HUES64 (cell line): ENCODE measurements at regions not wholly inside any gene's neighbourhood (a gene's known extent, or its start where the extent isn't known, plus 50 kb on each side); places are given as distances from the start of the nearest gene placed in this dataset.

Experiments
- H3K27ac ChIP-seq: 2 replicates; pipeline ENCODE4 v1.7.0; 2013; ENCODE audit warnings: low read depth, low read length, inconsistent platforms
- H3K27me3 ChIP-seq: 2 replicates; pipeline ENCODE4 v1.6.1; 2013; ENCODE audit warnings: mild to moderate bottlenecking, low read length; ENCODE audit not compliant: insufficient read depth
- H3K36me3 ChIP-seq: 2 replicates; pipeline ENCODE4 v1.6.1; 2013; ENCODE audit warnings: mild to moderate bottlenecking, low read length; ENCODE audit not compliant: insufficient read depth
- H3K4me1 ChIP-seq: 2 replicates; pipeline ENCODE4 v1.6.1; 2013; ENCODE audit warnings: mild to moderate bottlenecking, low read length, moderate library complexity; ENCODE audit not compliant: insufficient read depth
- H3K4me3 ChIP-seq: 2 replicates; pipeline ENCODE4 v1.5.1; 2013; ENCODE audit warnings: mild to moderate bottlenecking, low read length, moderate library complexity
- H3K9ac ChIP-seq: 2 replicates; pipeline ENCODE4 v1.6.1; 2013; ENCODE audit warnings: mild to moderate bottlenecking, low read depth, low read length
- H3K9me3 ChIP-seq: 2 replicates; pipeline ENCODE4 v1.6.1; 2013; ENCODE audit warnings: low read depth, low read length; ENCODE audit not compliant: insufficient read depth
- WGBS: fragments of 150-250, 120-280 bp; methylation state at CpG from one replicate; pipeline ENCODE4 v1.1.7; 2013; ENCODE audit warnings: missing lambda C conversion rate; 5-methylcytosine and 5-hydroxymethylcytosine counted together

DNA sequence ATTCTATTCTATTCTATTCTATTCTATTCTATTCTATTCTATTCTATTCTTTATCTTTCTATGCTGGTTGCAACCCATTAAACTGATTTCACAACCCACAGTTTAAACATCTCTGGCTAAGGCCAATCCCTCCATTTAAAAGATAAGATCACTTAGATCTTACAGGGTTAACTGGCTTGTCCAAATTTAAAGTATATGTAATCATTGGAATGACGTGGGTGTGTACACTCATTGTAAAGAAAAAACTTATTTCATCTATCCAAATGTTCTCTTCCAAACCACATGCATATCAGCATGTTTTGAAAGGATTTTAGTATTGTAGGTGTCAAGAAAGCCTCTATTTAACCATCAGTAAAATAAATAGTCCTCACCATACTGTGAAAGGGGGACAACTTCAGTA, 299.6 kb upstream of the RUNX1 start:
- no peaks in the 10 kb centered on the region for H3K27me3 ChIP-seq
- H3K9ac ChIP-seq: no peak overlapping the region
- WGBS: no CpG with 5 or more reads among the region's 1 CpG
- H3K27ac ChIP-seq: no peak overlapping the region
- no peaks in the 10 kb centered on the region for H3K9me3 ChIP-seq
- H3K4me1 ChIP-seq: no peaks in the 10 kb centered on the region
- H3K36me3 ChIP-seq: no peaks in the 10 kb centered on the region
- H3K4me3 ChIP-seq: no peak overlapping the region

DNA sequence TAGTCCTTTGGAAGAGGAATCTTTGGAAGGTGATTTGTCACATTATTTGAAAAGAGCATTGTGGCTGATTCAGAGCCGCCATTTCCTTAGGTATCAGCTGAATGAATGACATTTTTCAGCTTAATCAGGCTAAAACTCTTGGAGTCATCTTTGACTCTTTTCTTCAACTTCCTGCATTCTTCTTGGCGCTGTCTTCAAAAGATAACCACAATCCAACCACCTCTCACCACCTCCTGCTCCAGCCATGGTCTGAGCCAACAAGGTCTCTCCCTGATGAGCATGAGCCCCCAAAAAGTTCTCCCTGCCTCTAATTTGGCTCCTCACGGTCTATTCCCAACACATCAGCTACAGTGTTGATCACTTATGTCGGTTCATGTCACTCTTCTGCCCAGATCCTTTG, 297.6 kb upstream of the RUNX1 start:
- 95% methylated on average over 4 of the region's 4 CpGs for WGBS
- H3K36me3 ChIP-seq: no peaks in the 10 kb centered on the region
- no peaks in the 10 kb centered on the region for H3K4me1 ChIP-seq
- H3K27ac ChIP-seq: no peak overlapping the region
- no peak overlapping the region for H3K9ac ChIP-seq
- no peaks in the 10 kb centered on the region for H3K9me3 ChIP-seq
- no peaks in the 10 kb centered on the region for H3K27me3 ChIP-seq
- H3K4me3 ChIP-seq: no peak overlapping the region

DNA sequence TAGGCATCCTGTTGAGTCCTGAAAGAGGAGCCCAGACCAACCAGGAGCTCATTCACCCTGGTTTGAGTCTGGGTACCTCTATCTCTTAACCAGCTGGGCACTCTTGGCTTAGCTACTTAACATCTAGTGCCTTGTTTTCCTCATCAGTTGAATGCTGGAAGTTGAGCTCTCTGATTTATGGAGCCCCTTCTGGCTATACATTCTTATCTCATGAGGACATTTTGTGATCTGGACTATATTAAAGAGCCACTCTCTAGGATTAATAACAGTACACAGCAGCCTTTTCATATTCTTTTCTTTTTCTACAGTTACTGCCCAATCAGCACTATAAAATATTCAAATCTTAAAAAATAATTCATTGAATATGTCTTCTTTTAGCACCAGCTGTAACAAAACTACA, 296.9 kb upstream of the RUNX1 start:
- no peak overlapping the region for H3K4me3 ChIP-seq
- H3K27ac ChIP-seq: no peak overlapping the region
- H3K9ac ChIP-seq: no peak overlapping the region
- no peaks in the 10 kb centered on the region for H3K9me3 ChIP-seq
- no peaks in the 10 kb centered on the region for H3K36me3 ChIP-seq
- no peaks in the 10 kb centered on the region for H3K4me1 ChIP-seq
- H3K27me3 ChIP-seq: no peaks in the 10 kb centered on the region

DNA sequence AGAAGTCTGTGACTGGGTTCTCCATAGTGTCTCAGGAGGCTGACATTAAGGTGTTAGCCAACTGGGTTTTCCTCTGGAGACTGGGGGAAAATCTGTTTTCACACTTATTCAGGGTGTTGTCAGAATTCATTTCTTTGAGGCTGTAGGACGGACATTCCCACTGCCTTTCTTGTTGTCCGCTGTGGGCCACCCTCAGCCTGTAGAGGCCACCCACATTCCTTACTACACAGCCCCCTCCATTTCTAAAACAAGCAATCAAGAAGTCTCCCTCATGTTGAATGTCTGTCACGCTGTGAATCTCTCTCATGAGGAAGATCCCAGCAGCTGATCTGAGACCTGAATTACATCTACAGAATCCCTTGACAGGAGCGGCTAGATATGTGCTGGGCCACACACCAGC, 295.5 kb upstream of the RUNX1 start:
- WGBS: 97% methylated on average over 4 of the region's 4 CpGs
- H3K4me1 ChIP-seq: no peaks in the 10 kb centered on the region
- no peaks in the 10 kb centered on the region for H3K9me3 ChIP-seq
- H3K27me3 ChIP-seq: no peaks in the 10 kb centered on the region
- H3K4me3 ChIP-seq: no peak overlapping the region
- H3K27ac ChIP-seq: no peak overlapping the region
- H3K36me3 ChIP-seq: no peaks in the 10 kb centered on the region
- H3K9ac ChIP-seq: no peak overlapping the region

GRCh38 chr21:35343046-35343819, 294.1 kb upstream of the RUNX1 start:
- Histone ChIP-seq H3K36me3 (no peaks in the 10 kb centered on the region), H3K27ac (no peak overlapping the region), H3K4me1 (no peaks in the 10 kb centered on the region), H3K9ac (no peak overlapping the region), H3K9me3 (peaks cover 6% of the 10 kb centered on the region; the same call in 1 of the 2 replicates), H3K27me3 (no peaks in the 10 kb centered on the region), H3K4me3 (no peak overlapping the region)
- 91% methylated on average over 6 of the region's 6 CpGs for WGBS

GRCh38 chr21:35342440-35342839, 293.3 kb upstream of the RUNX1 start:
- H3K36me3 ChIP-seq: no peaks in the 10 kb centered on the region
- no peaks in the 10 kb centered on the region for H3K4me1 ChIP-seq
- H3K9me3 ChIP-seq: peaks cover 6% of the 10 kb centered on the region; the same call in 1 of the 2 replicates
- no peaks in the 10 kb centered on the region for H3K27me3 ChIP-seq
- H3K27ac ChIP-seq: no peak overlapping the region
- H3K9ac ChIP-seq: no peak overlapping the region
- WGBS: 95% methylated on average over 4 of the region's 4 CpGs
- no peak overlapping the region for H3K4me3 ChIP-seq

DNA sequence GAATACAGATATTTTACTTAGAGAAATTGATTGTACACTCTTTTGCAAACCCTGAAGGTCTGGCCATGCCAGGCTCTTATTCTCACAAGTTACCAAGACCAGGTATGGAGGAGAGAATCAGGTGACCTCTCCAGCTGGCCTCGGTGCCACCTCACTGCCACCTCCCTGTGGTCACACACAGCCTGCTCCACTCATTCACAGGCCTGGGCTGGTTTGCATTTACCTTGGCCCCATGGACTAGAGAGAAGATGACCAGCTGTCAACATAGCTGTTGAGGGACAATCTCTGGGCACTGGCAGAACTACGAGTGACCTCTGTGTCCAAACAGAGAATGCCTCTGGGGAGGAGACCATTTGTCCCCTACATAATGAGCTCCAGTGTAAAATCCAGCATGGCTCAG, 291.2 kb upstream of the RUNX1 start:
- no peaks in the 10 kb centered on the region for H3K4me1 ChIP-seq
- peaks cover 6% of the 10 kb centered on the region; the same call in 1 of the 2 replicates for H3K9me3 ChIP-seq
- no peak overlapping the region for H3K27ac ChIP-seq
- no peak overlapping the region for H3K9ac ChIP-seq
- H3K27me3 ChIP-seq: no peaks in the 10 kb centered on the region
- no peaks in the 10 kb centered on the region for H3K36me3 ChIP-seq
- H3K4me3 ChIP-seq: no peak overlapping the region
- 99% methylated on average over 2 of the region's 2 CpGs for WGBS

DNA sequence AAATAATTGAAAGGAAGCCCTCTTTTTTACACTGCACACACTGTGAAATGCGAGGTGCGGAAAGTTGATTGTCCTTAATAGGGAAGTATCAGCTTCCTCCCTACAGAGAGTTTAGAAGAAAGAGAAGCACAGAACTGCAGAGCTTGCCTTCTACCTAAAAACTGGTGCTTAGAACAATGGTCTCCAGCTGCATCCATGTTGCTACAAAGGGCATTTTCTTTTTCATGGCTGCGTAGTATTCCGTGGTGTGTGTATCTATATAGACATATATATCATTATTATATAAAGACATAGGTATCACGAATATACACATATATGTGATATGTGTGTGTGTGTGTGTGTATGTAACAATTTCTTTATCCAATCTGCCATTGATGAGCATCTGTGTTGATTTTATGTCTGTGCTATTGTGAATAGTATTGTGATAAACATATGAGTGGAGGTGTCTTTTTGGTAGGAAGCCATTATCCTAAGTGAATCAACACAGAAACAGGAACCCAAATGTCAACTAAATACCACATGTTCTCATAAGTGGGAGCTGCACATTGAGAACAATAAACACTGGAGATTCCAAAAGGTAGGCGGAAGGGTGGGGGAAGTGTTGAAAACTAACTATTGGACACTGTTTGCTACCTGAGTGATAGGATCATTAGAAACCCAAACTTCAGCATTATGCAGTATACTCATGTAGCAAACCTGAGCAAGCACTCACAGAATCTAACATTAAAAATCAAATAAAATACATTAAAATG, 290.0 kb upstream of the RUNX1 start:
- WGBS: 90% methylated on average over 3 of the region's 6 CpGs
- H3K36me3 ChIP-seq: no peaks in the 10 kb centered on the region

GRCh38 chr21:35338281-35338680, 289.2 kb upstream of the RUNX1 start:
- Histone ChIP-seq H3K27me3 (no peaks in the 10 kb centered on the region), H3K9ac (no peak overlapping the region), H3K4me1 (no peaks in the 10 kb centered on the region), H3K4me3 (no peak overlapping the region), H3K27ac (no peak overlapping the region), H3K9me3 (peaks cover 6% of the 10 kb centered on the region; the same call in 1 of the 2 replicates), H3K36me3 (no peaks in the 10 kb centered on the region)
- WGBS: no CpG with 5 or more reads among the region's 1 CpG

More for the DNA sequence above, 290.0 kb upstream of the RUNX1 start:
- H3K9me3 ChIP-seq: peaks cover 6% of the 10 kb centered on the region; the same call in 1 of the 2 replicates
- no peak overlapping the region for H3K9ac ChIP-seq
- no peaks in the 10 kb centered on the region for H3K4me1 ChIP-seq
- H3K4me3 ChIP-seq: no peak overlapping the region
- H3K27me3 ChIP-seq: no peaks in the 10 kb centered on the region
- no peak overlapping the region for H3K27ac ChIP-seq

GRCh38 chr21:35337573-35337972, 288.5 kb upstream of the RUNX1 start:
- H3K36me3 ChIP-seq: no peaks in the 10 kb centered on the region
- 96% methylated on average over 7 of the region's 7 CpGs for WGBS

GRCh38 chr21:35336534-35336933, 287.4 kb upstream of the RUNX1 start:
- no peak overlapping the region for H3K4me3 ChIP-seq
- no peak overlapping the region for H3K27ac ChIP-seq
- H3K27me3 ChIP-seq: no peaks in the 10 kb centered on the region
- H3K9me3 ChIP-seq: peaks cover 6% of the 10 kb centered on the region; the same call in 1 of the 2 replicates
- H3K4me1 ChIP-seq: no peaks in the 10 kb centered on the region
- H3K9ac ChIP-seq: no peak overlapping the region
- no peaks in the 10 kb centered on the region for H3K36me3 ChIP-seq
- 93% methylated on average over 2 of the region's 2 CpGs for WGBS

More at GRCh38 chr21:35337573-35337972, 288.5 kb upstream of the RUNX1 start:
- Histone ChIP-seq H3K4me1 (no peaks in the 10 kb centered on the region), H3K4me3 (no peak overlapping the region), H3K27ac (no peak overlapping the region), H3K9me3 (peaks cover 6% of the 10 kb centered on the region; the same call in 1 of the 2 replicates), H3K27me3 (no peaks in the 10 kb centered on the region), H3K9ac (no peak overlapping the region)
